CD1c-positive myeloid dendritic cell (primary cell): ENCODE measurements at regions not wholly inside any gene's neighbourhood (a gene's known extent, or its start where the extent isn't known, plus 50 kb on each side); places are given as distances from the start of the nearest gene placed in this dataset.
"Not testable (repeated sequence)": the region's sequence is repeated elsewhere in the genome, so short reads cannot be mapped to it uniquely, and the experiment has no call there.

Source experiments
- DNase-seq: peaks from one replicate; pipeline ENCODE4 v3.0.0-alpha.2; 2016; ENCODE audit errors: extremely low spot score

GRCh38 chr4:77220828-77221613 is 64.0 kb downstream of the CCNG2 start:
- no peak for DNase-seq

- DNase-seq, result no peak
Measured at GRCh38 chr4:77225022-77225421, 68.0 kb downstream of the CCNG2 start.

- DNase-seq, result no peak
Measured at GRCh38 chr4:77226939-77227705, 70.1 kb downstream of the CCNG2 start.

GRCh38 chr4:77229433-77229832 is 72.4 kb downstream of the CCNG2 start:
- no peak for DNase-seq

- no peak for DNase-seq
Measured at GRCh38 chr4:77232653-77233052, 75.6 kb downstream of the CCNG2 start.

GRCh38 chr4:77235289-77235854 is 78.4 kb downstream of the CCNG2 start:
- no peak for DNase-seq

GRCh38 chr4:77236806-77237205 is 79.8 kb downstream of the CCNG2 start:
- no peak for DNase-seq

GRCh38 chr4:77240469-77241066 is 83.6 kb downstream of the CCNG2 start:
- DNase-seq, result peak; percentile 46

GRCh38 chr4:77248805-77249204 is 91.8 kb downstream of the CCNG2 start:
- DNase-seq, result no peak

- DNase-seq, result no peak
Measured at GRCh38 chr4:77251751-77252150, 94.7 kb downstream of the CCNG2 start.

- DNase-seq, result no peak
Measured at GRCh38 chr4:77263247-77263646, 106.2 kb downstream of the CCNG2 start.

- not testable (repeated sequence) for DNase-seq
Measured at GRCh38 chr4:77263976-77264375, 107.0 kb downstream of the CCNG2 start.

GRCh38 chr4:77264826-77265225 is 107.8 kb downstream of the CCNG2 start:
- DNase-seq, result no peak

GRCh38 chr4:77268108-77268507 is 111.1 kb downstream of the CCNG2 start:
- DNase-seq, result no peak

GRCh38 chr4:77269505-77269904 is 112.5 kb downstream of the CCNG2 start:
- DNase-seq, result no peak

- no peak for DNase-seq
Measured at GRCh38 chr4:77273412-77273811, 116.4 kb downstream of the CCNG2 start.

- DNase-seq, result not testable (repeated sequence)
Measured at GRCh38 chr4:77279114-77279513, 122.1 kb downstream of the CCNG2 start.

- no peak for DNase-seq
Measured at GRCh38 chr4:77282305-77282704, 125.3 kb downstream of the CCNG2 start.

GRCh38 chr4:77284036-77284435 is 127.0 kb downstream of the CCNG2 start:
- no peak for DNase-seq

GRCh38 chr4:77286906-77287305 is 129.9 kb downstream of the CCNG2 start:
- no peak for DNase-seq

- no peak for DNase-seq
Measured at GRCh38 chr4:77293426-77293825, 136.4 kb downstream of the CCNG2 start.

GRCh38 chr4:77300996-77301395 is 144.0 kb downstream of the CCNG2 start:
- DNase-seq, result not testable (repeated sequence)
